ENCODE measurements at regions not wholly inside any gene's neighbourhood (a gene's known extent, or its start where the extent isn't known, plus 50 kb on each side); places are given as distances from the start of the nearest gene placed in this dataset.
"Not testable (repeated sequence)": the region's sequence is repeated elsewhere in the genome, so short reads cannot be mapped to it uniquely, and the experiment has no call there.

DNA sequence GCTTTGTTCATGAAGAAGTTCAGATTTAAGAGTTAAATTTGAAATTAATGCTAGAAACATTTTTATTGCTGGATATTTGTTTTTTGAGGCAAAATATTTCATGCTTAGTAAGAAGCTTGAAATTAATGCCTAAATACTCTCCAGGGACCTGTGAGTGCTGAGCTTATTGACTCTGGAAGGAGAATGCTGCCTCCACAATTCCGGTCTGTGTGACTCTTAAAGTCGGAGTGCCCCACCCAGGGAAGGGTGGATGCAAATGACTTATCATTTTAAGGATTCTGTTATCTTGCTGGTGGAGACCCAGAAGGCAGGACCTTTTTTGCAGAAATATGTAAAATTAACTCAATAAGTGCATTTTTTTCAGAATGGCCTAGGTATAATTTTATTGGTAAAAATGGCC, 143.8 kb upstream of the RXFP2 start:
- no CpG with 5 or more reads among the region's 2 CpGs for WGBS (ENCODE audit: insufficient coverage)
- no peak overlapping the region for H3K4me3 ChIP-seq (ENCODE audit: control insufficient read depth in 1 of 2, extremely low read depth in 1 of 2, low read length in 1 of 2)
- H3K27me3 Mint-ChIP-seq = peaks cover 0 to 4% of the 10 kb centered on the region in 2 donors
- no peak for ATAC-seq (replicated peaks in 1 of 4)
- no peaks in the 10 kb centered on the region for H3K27me3 ChIP-seq (replicated peaks in 1 of 2; ENCODE audit: control insufficient read depth in 2 of 2, extremely low read depth in 1 of 2, insufficient read depth in 2 of 2, low read length in 1 of 2)
- no peak overlapping the region for H3K27ac Mint-ChIP-seq
- CTCF ChIA-PET = no interaction called here
- H3K36me3 Mint-ChIP-seq = no peaks in the 10 kb centered on the region
- H3K27ac ChIP-seq (ENCODE audit: low read length) = no peak overlapping the region
- peaks cover 0 to 6% (median 0%) of the 10 kb centered on the region in 3 donors for H3K9me3 Mint-ChIP-seq
- no peak overlapping the region for H3K4me3 Mint-ChIP-seq
- no peaks in the 10 kb centered on the region for H3K4me1 Mint-ChIP-seq
- H3K36me3 ChIP-seq (ENCODE audit: control insufficient read depth in 2 of 2, extremely low read depth in 1 of 2, insufficient read depth in 1 of 2, low read length in 1 of 2) = no peaks in the 10 kb centered on the region
- H3K4me1 ChIP-seq (ENCODE audit: control insufficient read depth in 1 of 2, extremely low read depth in 1 of 2, insufficient read depth in 2 of 2, low read length in 2 of 2) = no peaks in the 10 kb centered on the region
- POLR2A ChIA-PET = no interaction called here
- no peak for DNase-seq
- no peaks in the 10 kb centered on the region for H3K9me3 ChIP-seq

GRCh38 chr13:31598990-31599389, 140.3 kb upstream of the RXFP2 start:
- no peak overlapping the region for H3K4me3 Mint-ChIP-seq
- DNase-seq (no peak), ATAC-seq (replicated peaks in 1 of 4) (no peak)
- H3K27ac Mint-ChIP-seq = no peak overlapping the region
- ChIA-PET POLR2A (no interaction called here), CTCF (no interaction called here)
- no peaks in the 10 kb centered on the region for H3K4me1 ChIP-seq (ENCODE audit: control insufficient read depth in 1 of 2, extremely low read depth in 1 of 2, insufficient read depth in 2 of 2, low read length in 2 of 2)
- H3K27ac ChIP-seq (ENCODE audit: low read length) = no peak overlapping the region
- no peaks in the 10 kb centered on the region for H3K4me1 Mint-ChIP-seq
- H3K36me3 ChIP-seq (ENCODE audit: control insufficient read depth in 2 of 2, extremely low read depth in 1 of 2, insufficient read depth in 1 of 2, low read length in 1 of 2) = no peaks in the 10 kb centered on the region
- H3K36me3 Mint-ChIP-seq = no peaks in the 10 kb centered on the region
- H3K27me3 Mint-ChIP-seq = no peaks in the 10 kb centered on the region
- H3K4me3 ChIP-seq (ENCODE audit: control insufficient read depth in 1 of 2, extremely low read depth in 1 of 2, low read length in 1 of 2) = no peak overlapping the region
- H3K9me3 ChIP-seq = no peaks in the 10 kb centered on the region
- WGBS (ENCODE audit: insufficient coverage) = no CpG with 5 or more reads among the region's 3 CpGs
- H3K9me3 Mint-ChIP-seq = no peaks in the 10 kb centered on the region
- no peaks in the 10 kb centered on the region for H3K27me3 ChIP-seq (replicated peaks in 1 of 2; ENCODE audit: control insufficient read depth in 2 of 2, extremely low read depth in 1 of 2, insufficient read depth in 2 of 2, low read length in 1 of 2)

- H3K9me3 ChIP-seq = no peaks in the 10 kb centered on the region
- Mint-ChIP-seq H3K36me3 (no peaks in the 10 kb centered on the region), H3K27me3 (no peaks in the 10 kb centered on the region), H3K4me1 (no peaks in the 10 kb centered on the region), H3K4me3 (no peak overlapping the region), H3K9me3 (peaks cover 0 to 2% (median 0%) of the 10 kb centered on the region in 3 donors), H3K27ac (no peak overlapping the region)
- H3K27me3 ChIP-seq (replicated peaks in 1 of 2; ENCODE audit: control insufficient read depth in 2 of 2, extremely low read depth in 1 of 2, insufficient read depth in 2 of 2, low read length in 1 of 2) = no peaks in the 10 kb centered on the region
- CTCF ChIA-PET = no interaction called here
- no peaks in the 10 kb centered on the region for H3K36me3 ChIP-seq (ENCODE audit: control insufficient read depth in 2 of 2, extremely low read depth in 1 of 2, insufficient read depth in 1 of 2, low read length in 1 of 2)
- no peak overlapping the region for H3K4me3 ChIP-seq (ENCODE audit: control insufficient read depth in 1 of 2, extremely low read depth in 1 of 2, low read length in 1 of 2)
- ATAC-seq (replicated peaks in 1 of 4) (no peak), DNase-seq (no peak)
- H3K4me1 ChIP-seq (ENCODE audit: control insufficient read depth in 1 of 2, extremely low read depth in 1 of 2, insufficient read depth in 2 of 2, low read length in 2 of 2) = no peaks in the 10 kb centered on the region
- POLR2A ChIA-PET = interaction anchor here in 1 of 2 donors (0.6 kb wide), 1 partner anchor 455 kb away, joined by 4 read pairs; no protein-coding TSS in a partner anchor
- no peak overlapping the region for H3K27ac ChIP-seq (ENCODE audit: low read length)
- WGBS (ENCODE audit: insufficient coverage) = 60% methylated on average over 1 of the region's 5 CpGs
These were observed 134.1 kb upstream of the RXFP2 start for GRCh38 chr13:31605076-31605860.

DNA sequence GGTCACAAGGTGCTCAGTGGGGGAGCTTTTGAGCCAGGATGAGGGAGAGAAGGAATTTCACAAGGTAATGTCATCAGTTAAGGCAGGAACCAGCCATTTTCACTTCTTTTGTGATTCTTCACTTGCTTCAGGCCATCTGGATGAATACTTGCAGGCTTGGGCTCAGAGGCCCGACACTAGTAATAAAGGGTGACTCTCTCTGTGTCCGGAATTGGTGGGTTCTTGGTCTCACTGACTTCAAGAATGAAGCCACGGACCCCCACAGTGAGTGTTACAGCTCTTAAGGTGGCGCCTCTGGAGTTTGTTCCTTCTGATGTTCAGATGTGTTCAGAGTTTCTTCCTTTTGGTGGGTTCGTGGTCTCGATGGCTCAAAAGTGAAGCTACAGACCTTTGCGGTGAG, 131.8 kb upstream of the RXFP2 start:
- CTCF ChIA-PET; ATAC-seq (replicated peaks in 1 of 4); H3K27ac Mint-ChIP-seq; H3K4me1 ChIP-seq (ENCODE audit: control insufficient read depth in 1 of 2, extremely low read depth in 1 of 2, insufficient read depth in 2 of 2, low read length in 2 of 2); H3K27ac ChIP-seq (ENCODE audit: low read length); H3K27me3 ChIP-seq (replicated peaks in 1 of 2; ENCODE audit: control insufficient read depth in 2 of 2, extremely low read depth in 1 of 2, insufficient read depth in 2 of 2, low read length in 1 of 2); H3K27me3 Mint-ChIP-seq; H3K9me3 ChIP-seq; H3K36me3 Mint-ChIP-seq; H3K36me3 ChIP-seq (ENCODE audit: control insufficient read depth in 2 of 2, extremely low read depth in 1 of 2, insufficient read depth in 1 of 2, low read length in 1 of 2); H3K9me3 Mint-ChIP-seq; H3K4me3 ChIP-seq (ENCODE audit: control insufficient read depth in 1 of 2, extremely low read depth in 1 of 2, low read length in 1 of 2); H3K4me1 Mint-ChIP-seq; H3K4me3 Mint-ChIP-seq; DNase-seq; POLR2A ChIA-PET: not testable (repeated sequence)
- WGBS (ENCODE audit: insufficient coverage) = 85% methylated on average over 2 of the region's 7 CpGs

- H3K4me3 ChIP-seq (ENCODE audit: control insufficient read depth in 1 of 2, extremely low read depth in 1 of 2, low read length in 1 of 2); H3K27ac ChIP-seq (ENCODE audit: low read length); CTCF ChIA-PET; H3K27me3 ChIP-seq (replicated peaks in 1 of 2; ENCODE audit: control insufficient read depth in 2 of 2, extremely low read depth in 1 of 2, insufficient read depth in 2 of 2, low read length in 1 of 2); H3K9me3 ChIP-seq; H3K36me3 ChIP-seq (ENCODE audit: control insufficient read depth in 2 of 2, extremely low read depth in 1 of 2, insufficient read depth in 1 of 2, low read length in 1 of 2); H3K27ac Mint-ChIP-seq; H3K9me3 Mint-ChIP-seq; DNase-seq; H3K27me3 Mint-ChIP-seq; H3K4me3 Mint-ChIP-seq; POLR2A ChIA-PET; H3K4me1 Mint-ChIP-seq; ATAC-seq (replicated peaks in 1 of 4); H3K4me1 ChIP-seq (ENCODE audit: control insufficient read depth in 1 of 2, extremely low read depth in 1 of 2, insufficient read depth in 2 of 2, low read length in 2 of 2); H3K36me3 Mint-ChIP-seq: not testable (repeated sequence)
- WGBS (ENCODE audit: insufficient coverage) = 90% methylated on average over 13 of the region's 23 CpGs
These were observed 130.5 kb upstream of the RXFP2 start for GRCh38 chr13:31608780-31609179.

DNA sequence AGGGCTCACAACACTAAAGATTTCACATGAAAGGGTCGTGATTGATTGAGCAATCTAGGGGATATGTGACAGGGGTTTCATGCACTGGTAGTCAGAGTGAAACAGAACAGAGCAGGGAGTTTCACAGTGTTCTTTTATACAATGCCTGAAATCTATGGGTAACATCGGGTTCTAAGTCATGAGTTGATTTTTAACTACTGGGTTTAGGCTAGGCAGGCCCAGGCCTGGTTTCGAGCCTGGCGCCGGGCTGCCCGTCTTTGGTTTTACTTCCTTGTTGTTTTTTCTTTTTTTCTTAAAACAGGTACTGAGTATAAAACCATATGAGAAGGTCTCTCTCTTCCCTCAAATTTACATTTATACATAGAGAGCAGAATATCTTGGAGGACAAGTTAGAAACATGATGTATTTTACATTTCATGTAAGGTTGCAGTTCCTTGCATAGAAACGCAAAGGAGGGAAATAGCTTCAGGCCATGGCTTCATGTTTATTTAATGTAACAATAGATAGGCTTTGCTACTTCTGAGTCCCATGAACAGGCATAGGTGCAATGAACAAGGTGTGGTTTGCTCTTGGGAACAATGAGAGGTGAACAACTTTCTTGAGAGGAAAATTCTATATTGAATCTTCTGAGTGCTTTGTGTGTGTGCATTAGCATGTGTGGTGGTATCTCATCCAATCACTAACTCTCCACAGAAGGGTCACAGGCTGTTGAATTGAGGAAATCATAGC, 128.9 kb upstream of the RXFP2 start:
- Histone ChIP-seq H3K4me3 (ENCODE audit: control insufficient read depth in 1 of 2, extremely low read depth in 1 of 2, low read length in 1 of 2) (no peak overlapping the region), H3K9me3 (no peaks in the 10 kb centered on the region), H3K27me3 (replicated peaks in 1 of 2; ENCODE audit: control insufficient read depth in 2 of 2, extremely low read depth in 1 of 2, insufficient read depth in 2 of 2, low read length in 1 of 2) (no peaks in the 10 kb centered on the region), H3K4me1 (ENCODE audit: control insufficient read depth in 1 of 2, extremely low read depth in 1 of 2, insufficient read depth in 2 of 2, low read length in 2 of 2) (no peaks in the 10 kb centered on the region), H3K36me3 (ENCODE audit: control insufficient read depth in 2 of 2, extremely low read depth in 1 of 2, insufficient read depth in 1 of 2, low read length in 1 of 2) (no peaks in the 10 kb centered on the region), H3K27ac (ENCODE audit: low read length) (no peak overlapping the region)
- ChIA-PET CTCF (no interaction called here), POLR2A (no interaction called here)
- Mint-ChIP-seq H3K4me1 (no peaks in the 10 kb centered on the region), H3K4me3 (no peak overlapping the region), H3K36me3 (no peaks in the 10 kb centered on the region), H3K27me3 (no peaks in the 10 kb centered on the region), H3K9me3 (peaks cover 5 to 13% (median 9%) of the 10 kb centered on the region in 3 donors), H3K27ac (no peak overlapping the region)
- no peak for DNase-seq
- 50% methylated on average over 1 of the region's 7 CpGs for WGBS (ENCODE audit: insufficient coverage)
- no peak for ATAC-seq (replicated peaks in 1 of 4)
